HEK293 (cell line): ENCODE measurements at regions not wholly inside any gene's neighbourhood (a gene's known extent, or its start where the extent isn't known, plus 50 kb on each side); places are given as distances from the start of the nearest gene placed in this dataset.

Experiments used
- BCL11A ChIP-seq: fragments of 450-650 bp; formaldehyde crosslinking; IDR thresholded peaks from 2 replicates; pipeline ENCODE4 v1.5.1; 2016; ENCODE audit warnings: low read depth, missing biosample characterization, missing genetic modification characterization
- KLF10 ChIP-seq: fragments of 450-650 bp; IDR thresholded peaks from 2 replicates; pipeline ENCODE4 v1.5.1; 2018; ENCODE audit warnings: missing biosample characterization, mild to moderate bottlenecking, missing genetic modification characterization
- KLF7 ChIP-seq: fragments of 450-650 bp; formaldehyde crosslinking; IDR thresholded peaks from 2 replicates; pipeline ENCODE4 v1.5.1; 2016; ENCODE audit warnings: missing biosample characterization, missing genetic modification characterization, borderline replicate concordance
- PRDM1 ChIP-seq: fragments of 450-650 bp; formaldehyde crosslinking; IDR thresholded peaks from 2 replicates; pipeline ENCODE4; 2016; ENCODE audit warnings: missing biosample characterization, missing genetic modification characterization
- REST ChIP-seq: fragments of 450-650 bp; formaldehyde crosslinking; IDR thresholded peaks from 2 replicates; pipeline ENCODE4 v1.5.1; 2016; ENCODE audit warnings: missing biosample characterization, missing genetic modification characterization
- SP2 ChIP-seq: fragments of 450-650 bp; formaldehyde crosslinking; IDR thresholded peaks from 2 replicates; pipeline ENCODE4 v1.5.1; 2016; ENCODE audit warnings: missing biosample characterization, missing genetic modification characterization
- ZBTB20 ChIP-seq: fragments of 450-650 bp; formaldehyde crosslinking; IDR thresholded peaks from 2 replicates; pipeline ENCODE4 v1.5.1; 2016; ENCODE audit warnings: missing biosample characterization, missing genetic modification characterization
- ZBTB8A ChIP-seq: fragments of 450-650 bp; formaldehyde crosslinking; IDR thresholded peaks from 2 replicates; pipeline ENCODE4 v1.5.1; 2016; ENCODE audit warnings: missing biosample characterization, missing genetic modification characterization
- ZNF302 ChIP-seq: fragments of 450-650 bp; formaldehyde crosslinking; IDR thresholded peaks from 2 replicates; pipeline ENCODE4 v1.5.1; 2016; ENCODE audit warnings: missing biosample characterization, missing genetic modification characterization, low read depth
- ZNF513 ChIP-seq: fragments of 450-650 bp; IDR thresholded peaks from 2 replicates; pipeline ENCODE4 v1.5.1; 2018; ENCODE audit warnings: missing biosample characterization, missing genetic modification characterization
- ZSCAN30 ChIP-seq: fragments of 450-650 bp; IDR thresholded peaks from 2 replicates; pipeline ENCODE4 v1.5.1; 2018; ENCODE audit warnings: missing biosample characterization, mild to moderate bottlenecking, missing genetic modification characterization, moderate library complexity
- TF ChIP-seq, protein P1 (sequence below): fragments of 450-650 bp; formaldehyde crosslinking; IDR thresholded peaks from 2 replicates; pipeline ENCODE4 v1.5.1; 2016; ENCODE audit warnings: missing biosample characterization, missing genetic modification characterization
- TF ChIP-seq, protein P2 (sequence below): fragments of 450-650 bp; formaldehyde crosslinking; IDR thresholded peaks from 2 replicates; pipeline ENCODE4; 2016; ENCODE audit warnings: missing biosample characterization, missing genetic modification characterization
- TF ChIP-seq, protein P3 (sequence below): fragments of 450-650 bp; formaldehyde crosslinking; IDR thresholded peaks from 2 replicates; pipeline ENCODE4 v1.5.1; 2016; ENCODE audit warnings: missing biosample characterization, missing genetic modification characterization, borderline replicate concordance

DNA sequence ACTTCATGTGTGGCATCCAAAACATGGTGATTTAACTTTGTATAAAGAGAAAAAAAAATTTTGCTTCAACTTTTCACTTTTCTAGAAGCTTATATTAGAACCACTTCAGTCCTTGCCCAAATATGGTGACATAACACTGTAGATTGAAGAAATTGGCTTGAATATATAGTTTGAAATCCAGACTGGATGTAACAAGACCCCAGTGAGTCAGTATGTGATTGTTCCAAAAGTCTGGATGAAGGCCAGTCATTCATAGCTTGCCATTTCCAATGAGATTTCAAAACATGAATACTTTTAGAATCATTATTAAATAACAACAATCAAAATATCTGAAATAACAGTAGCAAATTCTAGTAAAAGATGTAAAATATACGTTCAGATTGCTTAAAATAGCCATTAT is 104.8 kb upstream of the FN1 start:
- TF ChIP-seq, protein P1, sequence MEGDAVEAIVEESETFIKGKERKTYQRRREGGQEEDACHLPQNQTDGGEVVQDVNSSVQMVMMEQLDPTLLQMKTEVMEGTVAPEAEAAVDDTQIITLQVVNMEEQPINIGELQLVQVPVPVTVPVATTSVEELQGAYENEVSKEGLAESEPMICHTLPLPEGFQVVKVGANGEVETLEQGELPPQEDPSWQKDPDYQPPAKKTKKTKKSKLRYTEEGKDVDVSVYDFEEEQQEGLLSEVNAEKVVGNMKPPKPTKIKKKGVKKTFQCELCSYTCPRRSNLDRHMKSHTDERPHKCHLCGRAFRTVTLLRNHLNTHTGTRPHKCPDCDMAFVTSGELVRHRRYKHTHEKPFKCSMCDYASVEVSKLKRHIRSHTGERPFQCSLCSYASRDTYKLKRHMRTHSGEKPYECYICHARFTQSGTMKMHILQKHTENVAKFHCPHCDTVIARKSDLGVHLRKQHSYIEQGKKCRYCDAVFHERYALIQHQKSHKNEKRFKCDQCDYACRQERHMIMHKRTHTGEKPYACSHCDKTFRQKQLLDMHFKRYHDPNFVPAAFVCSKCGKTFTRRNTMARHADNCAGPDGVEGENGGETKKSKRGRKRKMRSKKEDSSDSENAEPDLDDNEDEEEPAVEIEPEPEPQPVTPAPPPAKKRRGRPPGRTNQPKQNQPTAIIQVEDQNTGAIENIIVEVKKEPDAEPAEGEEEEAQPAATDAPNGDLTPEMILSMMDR (tag by site-specific recombination) = no peak
- TF ChIP-seq ZBTB8A (no peak), KLF10 (no peak), PRDM1 (tag by site-specific recombination) (no peak), ZNF302 (no peak), REST (tag by site-specific recombination) (no peak), SP2 (no peak), BCL11A (tag by site-specific recombination) (no peak), ZNF513 (tag by site-specific recombination) (no peak), ZBTB20 (no peak), ZSCAN30 (tag by site-specific recombination) (no peak), KLF7 (tag by site-specific recombination) (no peak)
- TF ChIP-seq, protein P2, sequence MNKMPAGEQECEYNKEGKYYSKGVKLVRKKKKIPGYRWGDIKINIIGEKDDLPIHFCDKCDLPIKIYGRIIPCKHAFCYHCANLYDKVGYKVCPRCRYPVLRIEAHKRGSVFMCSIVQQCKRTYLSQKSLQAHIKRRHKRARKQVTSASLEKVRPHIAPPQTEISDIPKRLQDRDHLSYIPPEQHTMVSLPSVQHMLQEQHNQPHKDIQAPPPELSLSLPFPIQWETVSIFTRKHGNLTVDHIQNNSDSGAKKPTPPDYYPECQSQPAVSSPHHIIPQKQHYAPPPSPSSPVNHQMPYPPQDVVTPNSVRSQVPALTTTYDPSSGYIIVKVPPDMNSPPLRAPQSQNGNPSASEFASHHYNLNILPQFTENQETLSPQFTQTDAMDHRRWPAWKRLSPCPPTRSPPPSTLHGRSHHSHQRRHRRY = no peak
- TF ChIP-seq, protein P3, sequence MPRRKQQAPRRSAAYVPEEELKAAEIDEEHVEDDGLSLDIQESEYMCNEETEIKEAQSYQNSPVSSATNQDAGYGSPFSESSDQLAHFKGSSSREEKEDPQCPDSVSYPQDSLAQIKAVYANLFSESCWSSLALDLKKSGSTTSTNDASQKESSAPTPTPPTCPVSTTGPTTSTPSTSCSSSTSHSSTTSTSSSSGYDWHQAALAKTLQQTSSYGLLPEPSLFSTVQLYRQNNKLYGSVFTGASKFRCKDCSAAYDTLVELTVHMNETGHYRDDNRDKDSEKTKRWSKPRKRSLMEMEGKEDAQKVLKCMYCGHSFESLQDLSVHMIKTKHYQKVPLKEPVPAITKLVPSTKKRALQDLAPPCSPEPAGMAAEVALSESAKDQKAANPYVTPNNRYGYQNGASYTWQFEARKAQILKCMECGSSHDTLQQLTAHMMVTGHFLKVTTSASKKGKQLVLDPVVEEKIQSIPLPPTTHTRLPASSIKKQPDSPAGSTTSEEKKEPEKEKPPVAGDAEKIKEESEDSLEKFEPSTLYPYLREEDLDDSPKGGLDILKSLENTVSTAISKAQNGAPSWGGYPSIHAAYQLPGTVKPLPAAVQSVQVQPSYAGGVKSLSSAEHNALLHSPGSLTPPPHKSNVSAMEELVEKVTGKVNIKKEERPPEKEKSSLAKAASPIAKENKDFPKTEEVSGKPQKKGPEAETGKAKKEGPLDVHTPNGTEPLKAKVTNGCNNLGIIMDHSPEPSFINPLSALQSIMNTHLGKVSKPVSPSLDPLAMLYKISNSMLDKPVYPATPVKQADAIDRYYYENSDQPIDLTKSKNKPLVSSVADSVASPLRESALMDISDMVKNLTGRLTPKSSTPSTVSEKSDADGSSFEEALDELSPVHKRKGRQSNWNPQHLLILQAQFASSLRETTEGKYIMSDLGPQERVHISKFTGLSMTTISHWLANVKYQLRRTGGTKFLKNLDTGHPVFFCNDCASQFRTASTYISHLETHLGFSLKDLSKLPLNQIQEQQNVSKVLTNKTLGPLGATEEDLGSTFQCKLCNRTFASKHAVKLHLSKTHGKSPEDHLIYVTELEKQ = no peak
